ENCODE measurements at regions not wholly inside any gene's neighbourhood (a gene's known extent, or its start where the extent isn't known, plus 50 kb on each side); places are given as distances from the start of the nearest gene placed in this dataset.

GRCh38 chr1:39087435-39087834 lies 61.3 kb downstream of the NDUFS5 start:
- no peak for TF ChIP-seq POLR2A (IDR thresholded peaks at IDR 0.05)
- TF ChIP-seq, protein P1, sequence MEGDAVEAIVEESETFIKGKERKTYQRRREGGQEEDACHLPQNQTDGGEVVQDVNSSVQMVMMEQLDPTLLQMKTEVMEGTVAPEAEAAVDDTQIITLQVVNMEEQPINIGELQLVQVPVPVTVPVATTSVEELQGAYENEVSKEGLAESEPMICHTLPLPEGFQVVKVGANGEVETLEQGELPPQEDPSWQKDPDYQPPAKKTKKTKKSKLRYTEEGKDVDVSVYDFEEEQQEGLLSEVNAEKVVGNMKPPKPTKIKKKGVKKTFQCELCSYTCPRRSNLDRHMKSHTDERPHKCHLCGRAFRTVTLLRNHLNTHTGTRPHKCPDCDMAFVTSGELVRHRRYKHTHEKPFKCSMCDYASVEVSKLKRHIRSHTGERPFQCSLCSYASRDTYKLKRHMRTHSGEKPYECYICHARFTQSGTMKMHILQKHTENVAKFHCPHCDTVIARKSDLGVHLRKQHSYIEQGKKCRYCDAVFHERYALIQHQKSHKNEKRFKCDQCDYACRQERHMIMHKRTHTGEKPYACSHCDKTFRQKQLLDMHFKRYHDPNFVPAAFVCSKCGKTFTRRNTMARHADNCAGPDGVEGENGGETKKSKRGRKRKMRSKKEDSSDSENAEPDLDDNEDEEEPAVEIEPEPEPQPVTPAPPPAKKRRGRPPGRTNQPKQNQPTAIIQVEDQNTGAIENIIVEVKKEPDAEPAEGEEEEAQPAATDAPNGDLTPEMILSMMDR (IDR thresholded peaks at IDR 0.05): no peak
